ENCODE measurements at regions not wholly inside any gene's neighbourhood (a gene's known extent, or its start where the extent isn't known, plus 50 kb on each side); places are given as distances from the start of the nearest gene placed in this dataset.

DNA sequence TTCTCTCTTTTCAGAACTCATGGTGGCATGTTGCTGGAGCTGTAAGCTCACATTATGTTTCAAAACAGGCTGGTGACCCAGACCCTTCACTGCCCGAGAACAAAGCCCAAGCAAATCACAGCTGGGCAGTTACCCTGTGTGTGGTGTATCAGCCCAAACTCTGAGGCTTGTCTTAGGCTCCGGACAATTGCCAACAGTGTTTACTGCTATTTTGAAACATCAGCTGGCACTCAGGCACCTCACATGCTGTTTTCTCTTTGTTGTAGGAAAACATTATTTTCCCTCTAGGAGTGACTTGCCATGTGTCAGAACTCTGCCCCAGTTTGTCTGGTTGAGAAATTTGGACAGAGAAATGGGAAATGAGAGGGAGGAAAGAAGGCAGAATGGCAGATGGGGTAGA lies 237.6 kb upstream of the APCDD1 start:
- H3K4me3 Mint-ChIP-seq (ENCODE audit: low read depth): no peak overlapping the region
- no peaks in the 10 kb centered on the region for H3K36me3 Mint-ChIP-seq (ENCODE audit: insufficient read depth)
- DNase-seq (ENCODE audit: low spot score, unreplicated experiment): no peak
- H3K9me3 Mint-ChIP-seq (ENCODE audit: low read depth): peaks cover 30% of the 10 kb centered on the region
- peaks cover 3% of the 10 kb centered on the region for H3K4me1 Mint-ChIP-seq (ENCODE audit: low read depth)
- peaks cover 9% of the 10 kb centered on the region for H3K27me3 Mint-ChIP-seq
- TF ChIP-seq, protein P1, sequence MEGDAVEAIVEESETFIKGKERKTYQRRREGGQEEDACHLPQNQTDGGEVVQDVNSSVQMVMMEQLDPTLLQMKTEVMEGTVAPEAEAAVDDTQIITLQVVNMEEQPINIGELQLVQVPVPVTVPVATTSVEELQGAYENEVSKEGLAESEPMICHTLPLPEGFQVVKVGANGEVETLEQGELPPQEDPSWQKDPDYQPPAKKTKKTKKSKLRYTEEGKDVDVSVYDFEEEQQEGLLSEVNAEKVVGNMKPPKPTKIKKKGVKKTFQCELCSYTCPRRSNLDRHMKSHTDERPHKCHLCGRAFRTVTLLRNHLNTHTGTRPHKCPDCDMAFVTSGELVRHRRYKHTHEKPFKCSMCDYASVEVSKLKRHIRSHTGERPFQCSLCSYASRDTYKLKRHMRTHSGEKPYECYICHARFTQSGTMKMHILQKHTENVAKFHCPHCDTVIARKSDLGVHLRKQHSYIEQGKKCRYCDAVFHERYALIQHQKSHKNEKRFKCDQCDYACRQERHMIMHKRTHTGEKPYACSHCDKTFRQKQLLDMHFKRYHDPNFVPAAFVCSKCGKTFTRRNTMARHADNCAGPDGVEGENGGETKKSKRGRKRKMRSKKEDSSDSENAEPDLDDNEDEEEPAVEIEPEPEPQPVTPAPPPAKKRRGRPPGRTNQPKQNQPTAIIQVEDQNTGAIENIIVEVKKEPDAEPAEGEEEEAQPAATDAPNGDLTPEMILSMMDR (IDR thresholded peaks at IDR 0.05; ENCODE audit: unreplicated experiment): no peak
- H3K27ac Mint-ChIP-seq: no peak overlapping the region

DNA sequence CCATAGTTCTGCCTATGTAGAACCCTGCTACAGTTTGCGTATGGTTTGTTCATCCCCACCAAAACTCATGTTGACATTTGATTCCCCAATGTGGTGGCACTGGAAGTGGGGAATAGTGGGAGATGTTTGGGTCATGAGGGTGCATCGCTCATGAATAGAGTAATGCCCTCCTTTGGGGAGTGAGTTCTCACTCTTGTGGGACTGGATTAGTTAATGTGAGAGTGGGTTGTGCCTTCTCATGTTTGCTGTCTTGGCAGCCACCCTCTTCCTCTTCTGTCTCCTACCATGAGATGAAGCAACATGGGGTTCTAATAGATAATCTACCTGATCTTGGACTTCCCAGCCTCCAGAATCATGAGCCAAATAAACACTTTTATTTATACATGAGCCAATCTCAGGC lies 237.2 kb upstream of the APCDD1 start:
- Mint-ChIP-seq H3K27ac (no peak overlapping the region), H3K9me3 (ENCODE audit: low read depth) (peaks cover 30% of the 10 kb centered on the region)

DNA sequence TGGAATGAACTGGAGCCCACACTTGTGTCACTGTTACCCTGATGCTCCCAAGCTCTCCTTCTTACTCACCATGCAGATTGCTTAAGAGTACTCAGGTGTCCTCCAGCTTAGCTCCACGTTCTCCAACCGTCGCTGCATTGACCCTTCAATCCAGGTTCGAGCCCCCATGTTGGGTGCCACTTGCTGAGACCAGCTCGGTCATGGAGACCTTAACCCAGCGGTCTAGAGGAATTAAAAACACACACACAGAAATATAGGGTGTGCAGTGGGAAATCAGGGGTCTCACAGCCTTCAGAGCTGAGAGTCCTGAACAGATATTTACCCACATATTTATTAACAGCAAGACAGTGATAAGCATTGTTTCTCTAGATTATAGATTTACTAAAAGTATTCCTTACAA lies 229.1 kb upstream of the APCDD1 start:
- Mint-ChIP-seq H3K9me3 (ENCODE audit: low read depth) (peaks cover 28% of the 10 kb centered on the region), H3K4me3 (ENCODE audit: low read depth) (no peak overlapping the region), H3K27ac (no peak overlapping the region), H3K27me3 (no peaks in the 10 kb centered on the region), H3K4me1 (ENCODE audit: low read depth) (peaks cover 3% of the 10 kb centered on the region), H3K36me3 (ENCODE audit: insufficient read depth) (peaks cover 2% of the 10 kb centered on the region)
- TF ChIP-seq, protein P1 (IDR thresholded peaks at IDR 0.05; ENCODE audit: unreplicated experiment): no peak
- no peak for DNase-seq (ENCODE audit: low spot score, unreplicated experiment)

More for the DNA sequence above, 237.2 kb upstream of the APCDD1 start:
- peaks cover 3% of the 10 kb centered on the region for H3K4me1 Mint-ChIP-seq (ENCODE audit: low read depth)
- H3K27me3 Mint-ChIP-seq: peaks cover 5% of the 10 kb centered on the region
- H3K4me3 Mint-ChIP-seq (ENCODE audit: low read depth): no peak overlapping the region
- H3K36me3 Mint-ChIP-seq (ENCODE audit: insufficient read depth): no peaks in the 10 kb centered on the region
- DNase-seq (ENCODE audit: low spot score, unreplicated experiment): no peak
- TF ChIP-seq, protein P1 (IDR thresholded peaks at IDR 0.05; ENCODE audit: unreplicated experiment): no peak

DNA sequence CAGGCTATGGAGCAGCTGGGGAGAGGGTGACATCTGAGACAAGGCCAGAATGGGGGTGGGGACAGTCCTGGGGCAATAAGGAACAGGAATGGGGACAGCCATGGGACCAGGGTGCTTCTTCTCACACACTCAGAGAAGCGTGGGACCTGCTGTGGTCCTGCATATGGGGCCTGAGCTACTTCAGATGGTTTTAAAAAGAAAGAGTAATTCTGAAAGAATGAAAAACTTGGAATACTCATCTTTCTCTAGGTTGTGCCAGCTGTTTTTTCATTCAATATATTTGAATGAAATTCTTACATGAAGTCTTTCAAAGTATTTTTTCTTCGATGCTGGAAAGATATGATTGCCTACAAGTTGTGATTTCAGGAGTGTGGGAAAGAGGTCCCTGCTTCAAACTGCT lies 227.5 kb upstream of the APCDD1 start:
- Mint-ChIP-seq H3K27ac (no peak overlapping the region), H3K4me1 (ENCODE audit: low read depth) (peaks cover 3% of the 10 kb centered on the region), H3K27me3 (peaks cover 3% of the 10 kb centered on the region), H3K9me3 (ENCODE audit: low read depth) (peaks cover 14% of the 10 kb centered on the region), H3K36me3 (ENCODE audit: insufficient read depth) (peaks cover 2% of the 10 kb centered on the region), H3K4me3 (ENCODE audit: low read depth) (no peak overlapping the region)
- TF ChIP-seq, protein P1 (IDR thresholded peaks at IDR 0.05; ENCODE audit: unreplicated experiment): no peak
- DNase-seq (ENCODE audit: low spot score, unreplicated experiment): no peak

DNA sequence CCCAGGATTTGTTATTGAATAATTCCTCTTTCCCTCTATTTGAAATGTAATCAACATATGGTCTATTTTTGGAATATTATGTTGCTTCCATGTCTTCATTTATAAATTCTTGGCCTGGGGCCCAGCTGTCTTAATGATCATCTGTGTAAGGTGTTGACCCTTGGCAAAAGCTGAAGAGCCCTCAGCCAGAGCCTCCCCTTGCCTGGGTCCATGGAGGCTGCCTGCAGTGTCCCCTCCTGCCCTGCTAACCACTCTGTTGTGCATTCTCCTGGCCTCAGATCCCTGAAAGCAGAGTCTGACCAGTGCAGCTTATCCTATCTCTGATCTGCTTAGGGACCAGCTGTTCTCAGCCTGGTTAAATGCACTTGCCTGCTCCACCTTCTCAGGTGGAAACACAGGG lies 226.1 kb upstream of the APCDD1 start:
- peaks cover 2% of the 10 kb centered on the region for H3K36me3 Mint-ChIP-seq (ENCODE audit: insufficient read depth)
- TF ChIP-seq, protein P1 (IDR thresholded peaks at IDR 0.05; ENCODE audit: unreplicated experiment): no peak
- peaks cover 3% of the 10 kb centered on the region for H3K27me3 Mint-ChIP-seq
- no peak for DNase-seq (ENCODE audit: low spot score, unreplicated experiment)
- H3K4me1 Mint-ChIP-seq (ENCODE audit: low read depth): peaks cover 3% of the 10 kb centered on the region
- peaks cover 14% of the 10 kb centered on the region for H3K9me3 Mint-ChIP-seq (ENCODE audit: low read depth)
- no peak overlapping the region for H3K4me3 Mint-ChIP-seq (ENCODE audit: low read depth)
- no peak overlapping the region for H3K27ac Mint-ChIP-seq

All from progenitor cell of endocrine pancreas (in vitro differentiated cells).